HCT116 (cell line): ENCODE measurements at regions not wholly inside any gene's neighbourhood (a gene's known extent, or its start where the extent isn't known, plus 50 kb on each side); places are given as distances from the start of the nearest gene placed in this dataset.

ENCODE experiments used
- CTCF ChIP-seq, 3 experiments: fragments of 200-600 bp in 1 of 3; sonication (generic) in 1 of 3; IDR thresholded peaks in 2 of 3; conservative IDR thresholded peaks in 1 of 3; 2 replicates each; pipeline ENCODE4 v1.5.1; 2012 to 2017; ENCODE audit warnings: low read depth in 2 of 3, low read length in 2 of 3, antibody characterized with exemption in 1 of 3, borderline replicate concordance in 1 of 3, control low read depth in 1 of 3, mild to moderate bottlenecking in 1 of 3, mixed read lengths in 1 of 3, mixed run types in 1 of 3, moderate library complexity in 1 of 3; ENCODE audit not compliant: insufficient read depth in 1 of 3
- ELF1 ChIP-seq: IDR thresholded peaks from 2 replicates; pipeline ENCODE4 v1.6.1; 2012; ENCODE audit warnings: low read depth, borderline replicate concordance
- EZH2 ChIP-seq: fragments of 200-600 bp; sonication (generic); IDR thresholded peaks from 2 replicates; pipeline ENCODE4 v1.6.1; 2017; ENCODE audit warnings: antibody characterized with exemption, mixed run types
- POLR2A ChIP-seq: IDR thresholded peaks from 2 replicates; pipeline ENCODE4 v1.7.0; 2011; ENCODE audit warnings: borderline replicate concordance; ENCODE audit not compliant: insufficient read depth, insufficient read length; ENCODE audit errors: extremely low read depth
- POLR2AphosphoS5 ChIP-seq: IDR thresholded peaks from 2 replicates; pipeline ENCODE4 v1.6.1; 2011; ENCODE audit warnings: mild to moderate bottlenecking, low read depth, low read length, moderate library complexity
- RAD21 ChIP-seq: IDR thresholded peaks from 2 replicates; pipeline ENCODE4 v1.6.1; 2012; ENCODE audit warnings: low read depth, mild to moderate bottlenecking
- REST ChIP-seq: IDR thresholded peaks from 2 replicates; pipeline ENCODE4 v1.6.1; 2012; ENCODE audit warnings: low read depth
- SIN3A ChIP-seq: IDR thresholded peaks from 2 replicates; pipeline ENCODE4 v1.6.1; 2012; ENCODE audit warnings: low read depth
- ZFX ChIP-seq: fragments of 450-650 bp; IDR thresholded peaks from 2 replicates; pipeline ENCODE4 v1.6.1; 2017

GRCh38 chr3:98710067-98710659 is 53.0 kb upstream of the ST3GAL6 start:
- TF ChIP-seq CTCF (IDR thresholded peaks at IDR 0.05 in 2 of 3, conservative IDR thresholded peaks at IDR 0.05 in 1 of 3; ENCODE audit: borderline replicate concordance in 1 of 3, insufficient read depth in 1 of 3, low read depth in 2 of 3, low read length in 2 of 3) (no peak), REST (no peak), EZH2 (no peak), SIN3A (no peak), RAD21 (no peak), POLR2A (no peak), ELF1 (no peak), POLR2AphosphoS5 (no peak), ZFX (no peak)
